GM18502 (cell line): ENCODE measurements at regions not wholly inside any gene's neighbourhood (a gene's known extent, or its start where the extent isn't known, plus 50 kb on each side); places are given as distances from the start of the nearest gene placed in this dataset.

Experiments
- ATAC-seq: cut with Tn5 transposase; IDR thresholded peaks from one replicate; pipeline ENCODE4 v1.9.1; 2021; ENCODE audit warnings: mild to moderate bottlenecking; ENCODE audit not compliant: unreplicated experiment, poor library complexity

DNA sequence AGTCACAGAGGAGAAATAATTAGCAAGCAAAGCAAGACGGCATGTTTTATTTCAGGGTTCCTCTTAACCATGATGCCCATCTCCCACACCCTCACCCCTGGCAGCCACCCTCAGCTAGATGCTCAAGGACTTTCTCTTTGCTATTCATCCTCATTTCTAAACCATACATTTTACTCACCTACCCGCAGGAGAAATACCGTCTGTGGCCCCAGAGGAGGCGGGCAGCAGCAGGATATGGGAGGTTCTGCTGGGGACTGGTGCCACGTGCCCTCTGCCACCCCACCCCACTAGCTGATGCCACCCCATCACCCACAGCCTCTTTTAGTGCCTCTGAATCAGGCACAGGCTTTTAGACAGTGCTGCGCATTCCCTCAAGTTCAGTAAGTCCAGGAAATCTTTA is 168.7 kb upstream of the ITGB1 start:
- ATAC-seq: no peak

- ATAC-seq: peak; percentile 53
These were observed 167.8 kb upstream of the ITGB1 start for GRCh38 chr10:33125522-33126517.

DNA sequence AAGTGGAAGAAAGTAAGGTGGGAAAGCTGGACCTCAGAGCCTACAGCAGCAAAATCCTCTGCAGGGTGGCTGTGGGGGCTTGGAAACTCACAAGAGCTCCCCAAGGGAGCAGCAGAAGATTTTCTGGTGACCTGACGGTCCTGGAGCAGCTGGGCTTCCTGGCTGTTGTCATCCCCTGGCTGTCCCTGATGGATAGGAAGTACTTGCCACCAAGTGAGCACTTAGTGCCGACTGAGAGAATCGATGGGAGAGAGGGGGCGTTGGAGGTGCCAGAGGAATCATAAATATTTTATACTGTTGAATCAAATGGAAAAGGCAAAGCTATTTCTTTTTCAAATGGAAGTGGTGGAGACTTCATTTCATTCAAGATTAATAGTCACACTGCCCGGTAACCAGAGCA is 167.1 kb upstream of the ITGB1 start:
- ATAC-seq: no peak

DNA sequence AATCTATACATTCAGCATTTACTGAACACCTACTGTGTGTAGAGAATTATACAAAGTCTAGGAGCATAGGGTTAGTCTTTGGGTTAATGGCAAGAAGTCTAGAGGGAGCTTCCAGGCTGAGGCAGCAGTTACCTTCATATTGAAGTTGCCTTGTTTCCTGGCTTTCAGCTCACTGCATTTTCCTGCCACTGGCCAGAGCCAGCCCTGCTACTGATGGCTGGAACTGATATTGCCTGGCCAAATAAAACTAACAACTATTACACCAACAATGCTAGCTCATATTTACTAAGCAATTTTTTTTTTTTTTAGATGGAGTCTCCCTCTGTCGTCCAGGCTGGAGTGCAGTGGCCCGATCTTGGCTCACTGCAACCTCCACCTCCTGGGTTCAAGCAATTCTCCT is 165.7 kb upstream of the ITGB1 start:
- ATAC-seq: no peak

GRCh38 chr10:33122014-33122809 is 164.2 kb upstream of the ITGB1 start:
- ATAC-seq: no peak

GRCh38 chr10:33120700-33121099 is 162.7 kb upstream of the ITGB1 start:
- ATAC-seq: peak; percentile 80

- peak; percentile 25 for ATAC-seq
These were observed 162.2 kb upstream of the ITGB1 start for GRCh38 chr10:33120275-33120674.

- ATAC-seq: no peak
These were observed 159.8 kb upstream of the ITGB1 start for GRCh38 chr10:33117816-33118215.

DNA sequence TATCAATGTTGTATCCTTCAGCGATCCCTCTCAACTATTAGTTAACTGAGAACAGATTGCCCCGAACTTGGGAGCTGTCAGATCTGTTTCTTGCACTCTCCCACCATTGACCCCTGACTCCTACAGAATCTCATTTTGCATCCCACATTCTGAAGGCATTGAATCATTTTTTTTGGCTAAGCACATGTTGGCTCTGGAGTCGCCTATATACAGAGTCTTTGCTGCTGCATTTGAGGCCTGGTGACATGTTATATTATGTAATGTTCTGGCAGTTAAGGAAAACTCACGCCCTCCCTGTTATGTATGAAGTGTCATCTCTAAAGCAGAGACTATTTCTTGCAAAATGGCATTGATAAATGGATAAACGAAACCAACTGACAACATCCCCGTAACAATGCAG is 159.2 kb upstream of the ITGB1 start:
- ATAC-seq: no peak

- no peak for ATAC-seq
These were observed 158.0 kb upstream of the ITGB1 start for GRCh38 chr10:33115738-33116719.

DNA sequence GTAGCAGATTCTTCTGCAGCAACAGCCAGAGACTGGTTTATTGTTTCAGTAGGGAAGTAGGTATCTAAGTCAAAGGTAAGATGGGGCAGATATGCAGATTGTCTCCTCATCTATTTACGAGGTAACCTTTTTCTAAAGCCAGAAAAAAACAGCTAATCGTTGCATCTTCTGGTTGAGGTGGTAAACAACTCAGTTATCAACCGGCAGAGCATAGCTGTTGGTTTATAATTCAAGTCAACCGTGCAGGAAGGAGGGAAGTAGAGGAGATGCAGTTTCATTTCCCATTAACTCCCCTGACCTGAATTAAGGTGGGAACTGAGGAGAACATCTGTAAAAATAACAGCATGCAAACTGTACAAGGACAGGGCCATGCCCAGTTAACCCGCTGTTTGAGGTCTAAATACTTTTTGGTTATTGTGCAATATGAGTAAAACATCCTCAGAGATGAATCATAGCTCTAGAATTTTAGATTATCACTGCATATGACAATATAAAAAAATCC is 156.5 kb upstream of the ITGB1 start:
- no peak for ATAC-seq

DNA sequence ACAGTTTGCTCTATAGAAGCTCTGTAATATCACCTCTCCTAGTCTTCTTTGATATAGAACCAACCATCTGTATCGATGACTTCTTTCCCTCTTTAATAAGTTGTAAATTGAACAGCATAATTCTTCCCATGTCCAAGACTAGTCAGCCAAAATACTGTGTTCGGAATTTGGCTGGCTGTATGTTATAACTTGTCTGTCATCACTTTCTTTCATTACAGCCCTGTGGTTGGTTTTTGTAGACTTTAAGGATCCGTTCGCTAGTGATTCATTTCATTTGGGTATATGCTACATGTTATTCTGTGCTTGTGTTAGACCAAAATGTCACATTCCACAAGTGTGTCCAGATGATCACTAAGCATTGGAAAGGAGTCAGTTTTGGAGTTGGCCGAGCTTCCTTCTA is 155.4 kb upstream of the ITGB1 start:
- no peak for ATAC-seq

DNA sequence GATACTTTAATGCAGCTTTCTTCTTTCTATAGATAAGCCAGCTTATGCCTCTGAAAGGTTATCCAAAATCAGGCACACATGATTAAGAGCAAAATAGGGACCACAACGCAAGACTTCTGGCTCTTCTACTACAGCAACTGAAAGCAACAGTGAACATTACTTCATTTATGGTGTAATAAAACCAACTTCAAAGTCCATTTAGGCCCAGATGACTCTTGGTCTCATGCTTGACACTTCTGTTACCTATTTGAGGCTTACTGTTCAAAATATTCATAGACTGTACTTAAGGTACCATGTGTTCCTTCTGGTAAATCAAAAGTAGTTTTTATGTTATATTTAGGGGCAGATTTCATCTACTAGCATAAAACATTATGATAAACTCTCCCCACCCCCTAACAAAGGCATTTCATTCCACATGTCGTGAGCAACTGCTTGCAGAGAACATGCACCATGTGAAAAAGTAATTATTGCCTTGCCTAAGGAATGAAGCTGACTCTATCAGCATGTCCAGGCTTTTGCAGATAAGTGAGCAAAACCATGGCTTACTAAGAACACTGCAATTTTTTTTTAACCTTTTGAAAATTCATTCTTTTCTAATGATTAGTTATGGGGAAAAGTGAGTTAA is 154.9 kb upstream of the ITGB1 start:
- no peak for ATAC-seq

DNA sequence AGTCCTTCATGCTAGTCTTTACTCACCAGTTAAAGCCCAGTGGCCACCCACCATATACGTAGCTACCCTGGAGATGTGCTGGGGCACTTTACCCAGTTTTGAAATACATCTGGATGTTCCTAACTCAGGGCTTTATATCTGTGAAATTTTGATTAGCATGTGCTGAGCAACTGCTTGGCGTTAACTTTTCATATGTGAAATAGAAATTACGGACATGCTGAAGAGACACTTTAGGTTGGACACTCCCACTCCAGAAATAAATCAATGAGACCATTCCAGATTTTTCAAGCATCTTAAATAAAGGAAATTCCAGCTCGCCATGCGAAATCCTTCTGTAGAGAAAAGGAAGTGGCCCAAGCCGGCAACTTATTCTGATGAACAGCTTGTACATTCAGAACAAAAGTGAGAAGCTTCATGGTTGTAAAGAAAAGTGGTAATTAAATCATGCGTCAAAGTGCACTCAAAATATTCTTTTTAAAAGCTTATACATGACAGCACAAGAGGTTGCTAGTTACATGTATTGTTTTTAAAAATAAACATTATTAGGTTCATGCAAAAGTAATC is 153.5 kb upstream of the ITGB1 start:
- ATAC-seq: peak; percentile 40

DNA sequence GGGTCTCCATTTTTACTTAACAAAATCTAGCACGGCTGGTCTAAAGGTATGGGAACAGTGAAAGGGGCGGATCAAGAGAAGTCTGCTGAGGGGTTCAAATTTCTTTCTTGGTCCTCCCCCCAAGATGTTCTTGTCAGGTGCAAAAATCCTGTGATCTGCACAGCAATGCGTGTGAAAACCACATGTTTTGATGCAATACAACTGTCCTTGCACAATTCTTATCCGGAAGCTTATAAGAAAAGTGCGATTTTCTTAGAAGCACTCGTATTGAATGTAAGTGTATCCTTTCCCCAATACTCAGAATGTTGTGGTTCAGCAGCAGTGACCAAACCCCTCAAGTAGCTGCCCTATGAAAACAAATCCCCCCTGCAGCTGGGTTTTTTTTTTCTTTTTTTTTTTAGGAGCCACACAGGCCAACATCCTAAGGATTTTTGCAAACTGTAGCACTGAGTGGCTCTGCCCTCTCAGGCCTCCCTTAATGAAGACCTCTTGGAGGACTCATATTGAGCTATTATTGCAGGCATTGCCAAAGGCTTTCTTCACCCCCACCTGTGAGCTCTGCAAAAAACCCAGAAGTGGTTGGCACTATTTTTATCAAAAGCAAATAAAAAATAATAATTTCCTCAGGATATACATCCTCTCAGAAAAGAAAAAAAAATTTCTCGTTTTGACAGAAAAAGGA is 151.9 kb upstream of the ITGB1 start:
- ATAC-seq: no peak

- no peak for ATAC-seq
These were observed 151.4 kb upstream of the ITGB1 start for GRCh38 chr10:33109384-33109783.

- ATAC-seq: no peak
These were observed 149.9 kb upstream of the ITGB1 start for GRCh38 chr10:33107953-33108352.

- ATAC-seq: no peak
These were observed 148.7 kb upstream of the ITGB1 start for GRCh38 chr10:33106767-33107166.
